SU-DHL-6 (cell line): ENCODE measurements at regions not wholly inside any gene's neighbourhood (a gene's known extent, or its start where the extent isn't known, plus 50 kb on each side); places are given as distances from the start of the nearest gene placed in this dataset.

Experiments used
- H2AFZ ChIP-seq: fragments of 200-600 bp; sonication (generic); 2 replicates; pipeline ENCODE4 v1.6.1; 2014; ENCODE audit warnings: low read depth, mild to moderate bottlenecking, moderate library complexity, mixed read lengths, antibody characterized with exemption, low read length; ENCODE audit not compliant: severe bottlenecking
- H3F3A ChIP-seq: fragments of 200-600 bp; shearing (Covaris generic); 2 replicates; pipeline ENCODE4 v1.6.0; 2016; ENCODE audit warnings: antibody characterized with exemption, mild to moderate bottlenecking; ENCODE audit not compliant: insufficient read depth
- H3K27ac ChIP-seq: fragments of 200-600 bp; sonication (generic); 2 replicates; pipeline ENCODE4 v1.5.1; 2016; ENCODE audit warnings: low read depth, mild to moderate bottlenecking, low read length, moderate library complexity, mixed read lengths
- H3K27me3 ChIP-seq: fragments of 200-600 bp; sonication (generic), shearing (Covaris generic); 2 replicates; pipeline ENCODE4 v1.6.0; 2014; ENCODE audit warnings: mild to moderate bottlenecking, low read length
- H3K36me3 ChIP-seq: fragments of 200-600 bp; sonication (generic); 2 replicates; pipeline ENCODE4 v1.6.1; 2014; ENCODE audit warnings: mild to moderate bottlenecking, low read length, mixed read lengths
- H3K4me2 ChIP-seq: fragments of 300-600, 200-600 bp; shearing (Covaris generic), sonication (generic); 2 replicates; pipeline ENCODE4 v1.6.0; 2014; ENCODE audit warnings: low read length, low read depth, mild to moderate bottlenecking; ENCODE audit not compliant: poor library complexity, severe bottlenecking
- H3K4me3 ChIP-seq: fragments of 200-600 bp; sonication (generic); 2 replicates; pipeline ENCODE4 v1.5.1; 2014; ENCODE audit warnings: antibody characterized with exemption, low read length, mild to moderate bottlenecking, mixed read lengths; ENCODE audit not compliant: insufficient read depth, poor library complexity, severe bottlenecking
- H3K79me2 ChIP-seq: fragments of 200-600 bp; sonication (generic); 2 replicates; pipeline ENCODE4 v1.6.1; 2014; ENCODE audit warnings: mild to moderate bottlenecking, low read length, moderate library complexity; ENCODE audit not compliant: insufficient read depth
- H3K9ac ChIP-seq: fragments of 200-600 bp; sonication (generic); 2 replicates; pipeline ENCODE4 v1.7.0; 2014; ENCODE audit warnings: mild to moderate bottlenecking, low read length
- H3K9me2 ChIP-seq: fragments of 200-600 bp; sonication (generic); replicated peaks from 2 replicates; pipeline ENCODE4 v1.6.1; 2014; ENCODE audit warnings: low read length; ENCODE audit not compliant: insufficient read depth
- H3K9me3 ChIP-seq: fragments of 200-600 bp; sonication (generic); 2 replicates; pipeline ENCODE4 v1.6.1; 2014; ENCODE audit warnings: low read length, mixed read lengths; ENCODE audit not compliant: insufficient read depth
- H4K20me1 ChIP-seq: fragments of 200-600 bp; sonication (generic); 2 replicates; pipeline ENCODE4 v1.6.1; 2014; ENCODE audit warnings: low read depth, mild to moderate bottlenecking, antibody characterized with exemption, low read length, moderate library complexity, mixed read lengths
- EZH2phosphoT487 ChIP-seq: fragments of 200-600 bp; sonication (generic), shearing (Covaris generic); conservative IDR thresholded peaks from 2 replicates; pipeline ENCODE4 v1.6.1; 2018; ENCODE audit warnings: mild to moderate bottlenecking, antibody characterized with exemption, low read length, moderate library complexity, mixed read lengths
- TF ChIP-seq, protein P1 (sequence below): fragments of 200-600 bp; sonication (generic); IDR thresholded peaks from one replicate; pipeline ENCODE4 v1.5.1; 2017; ENCODE audit warnings: antibody characterized with exemption, mild to moderate bottlenecking, low read length, moderate library complexity; ENCODE audit not compliant: insufficient read depth, poor library complexity, severe bottlenecking

DNA sequence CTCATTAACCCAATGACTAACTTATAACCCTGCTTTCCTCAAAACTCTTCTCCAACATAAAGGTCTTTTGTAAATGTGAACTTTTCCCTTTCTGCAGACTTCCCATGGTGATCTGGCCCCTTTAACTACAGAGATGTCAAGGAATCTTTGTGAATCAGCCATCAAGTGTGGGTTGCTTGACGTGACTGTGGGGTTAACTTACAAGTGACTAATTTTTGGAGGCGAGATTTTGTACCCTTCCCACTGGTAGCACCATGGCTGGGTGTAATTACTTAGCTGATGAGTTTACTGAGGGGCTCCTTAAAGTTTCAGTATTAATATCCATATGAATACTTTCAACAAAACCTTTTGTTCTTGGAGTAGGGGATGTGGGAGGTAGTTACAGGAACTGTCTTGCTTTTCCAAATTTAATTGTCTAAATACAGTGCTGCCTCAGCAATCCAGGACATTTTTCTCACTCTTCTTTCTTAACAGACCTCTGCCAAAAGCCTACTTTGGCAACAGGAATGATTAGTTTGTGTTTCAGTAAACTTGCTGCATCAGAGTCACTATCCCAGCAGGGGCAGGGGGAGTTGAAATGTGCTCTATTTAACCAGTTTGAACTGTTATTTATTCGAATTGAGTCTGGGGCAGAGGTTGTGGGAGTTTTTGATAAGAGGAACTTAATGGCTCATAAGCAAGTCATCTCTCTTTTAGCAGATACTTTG, 217.3 kb upstream of the FGGY start:
- Histone ChIP-seq H3K9me3 (no peaks in the 10 kb centered on the region), H3K27me3 (no peaks in the 10 kb centered on the region), H3K79me2 (no peaks in the 10 kb centered on the region), H3F3A (no peaks in the 10 kb centered on the region), H2AFZ (no peak overlapping the region), H4K20me1 (no peaks in the 10 kb centered on the region), H3K27ac (no peak overlapping the region), H3K36me3 (no peaks in the 10 kb centered on the region), H3K4me3 (no peak overlapping the region), H3K9ac (no peak overlapping the region), H3K4me2 (no peak overlapping the region), H3K9me2 (no peaks in the 10 kb centered on the region)
- TF ChIP-seq, protein P1, sequence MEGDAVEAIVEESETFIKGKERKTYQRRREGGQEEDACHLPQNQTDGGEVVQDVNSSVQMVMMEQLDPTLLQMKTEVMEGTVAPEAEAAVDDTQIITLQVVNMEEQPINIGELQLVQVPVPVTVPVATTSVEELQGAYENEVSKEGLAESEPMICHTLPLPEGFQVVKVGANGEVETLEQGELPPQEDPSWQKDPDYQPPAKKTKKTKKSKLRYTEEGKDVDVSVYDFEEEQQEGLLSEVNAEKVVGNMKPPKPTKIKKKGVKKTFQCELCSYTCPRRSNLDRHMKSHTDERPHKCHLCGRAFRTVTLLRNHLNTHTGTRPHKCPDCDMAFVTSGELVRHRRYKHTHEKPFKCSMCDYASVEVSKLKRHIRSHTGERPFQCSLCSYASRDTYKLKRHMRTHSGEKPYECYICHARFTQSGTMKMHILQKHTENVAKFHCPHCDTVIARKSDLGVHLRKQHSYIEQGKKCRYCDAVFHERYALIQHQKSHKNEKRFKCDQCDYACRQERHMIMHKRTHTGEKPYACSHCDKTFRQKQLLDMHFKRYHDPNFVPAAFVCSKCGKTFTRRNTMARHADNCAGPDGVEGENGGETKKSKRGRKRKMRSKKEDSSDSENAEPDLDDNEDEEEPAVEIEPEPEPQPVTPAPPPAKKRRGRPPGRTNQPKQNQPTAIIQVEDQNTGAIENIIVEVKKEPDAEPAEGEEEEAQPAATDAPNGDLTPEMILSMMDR: no peak
- TF ChIP-seq EZH2phosphoT487: no peak

DNA sequence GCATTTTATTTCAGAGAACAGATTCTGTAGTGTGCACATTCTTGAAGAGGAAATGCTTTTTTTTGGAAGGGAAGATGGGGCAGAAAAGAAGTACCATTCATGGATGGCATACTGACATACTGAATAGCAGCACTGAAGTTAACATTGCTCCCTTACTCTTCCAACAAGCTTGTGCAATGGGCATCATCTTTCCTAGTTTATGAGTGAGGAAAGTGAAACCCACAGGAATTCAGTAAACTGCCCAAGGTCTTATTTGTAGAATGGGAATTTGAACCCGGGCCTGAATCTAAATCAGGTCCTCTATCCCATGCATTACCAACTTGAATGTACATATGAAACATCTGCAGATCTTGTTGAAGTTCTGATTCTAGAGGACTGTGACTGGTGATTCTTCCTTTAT, 215.7 kb upstream of the FGGY start:
- Histone ChIP-seq H3K79me2 (no peaks in the 10 kb centered on the region), H3K4me2 (no peak overlapping the region)
- TF ChIP-seq, protein P1: no peak
- no peak for TF ChIP-seq EZH2phosphoT487

DNA sequence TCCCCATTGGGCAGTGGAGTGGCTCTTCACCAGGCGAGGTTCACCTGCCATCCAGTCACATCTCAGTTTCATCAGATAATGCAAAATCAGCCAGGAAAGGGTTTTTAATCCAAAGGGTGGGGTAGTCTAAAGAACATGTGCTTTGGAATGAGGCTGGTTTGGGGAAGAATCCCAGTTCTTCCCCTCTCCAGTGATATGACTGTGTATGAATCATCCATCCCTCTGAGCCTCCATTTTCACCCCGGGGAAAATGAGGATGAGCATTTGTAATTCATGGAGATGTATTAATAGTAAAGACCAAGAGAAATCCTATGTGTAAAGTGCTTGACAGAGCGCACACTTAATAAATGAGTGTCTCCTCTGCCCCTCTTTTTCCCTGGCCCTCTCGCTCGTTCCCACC, 215.1 kb upstream of the FGGY start:
- no peaks in the 10 kb centered on the region for H3K27me3 ChIP-seq
- H3K9ac ChIP-seq: no peak overlapping the region
- no peaks in the 10 kb centered on the region for H3K9me2 ChIP-seq
- H3K4me3 ChIP-seq: no peak overlapping the region
- TF ChIP-seq, protein P1: no peak
- no peak for TF ChIP-seq EZH2phosphoT487
- H3K27ac ChIP-seq: no peak overlapping the region
- no peaks in the 10 kb centered on the region for H3K9me3 ChIP-seq
- H3F3A ChIP-seq: no peaks in the 10 kb centered on the region
- no peak overlapping the region for H2AFZ ChIP-seq
- no peaks in the 10 kb centered on the region for H3K79me2 ChIP-seq
- H4K20me1 ChIP-seq: no peaks in the 10 kb centered on the region
- no peak overlapping the region for H3K4me2 ChIP-seq
- no peaks in the 10 kb centered on the region for H3K36me3 ChIP-seq

More for the DNA sequence above, 215.7 kb upstream of the FGGY start:
- Histone ChIP-seq H3K36me3 (no peaks in the 10 kb centered on the region), H3K4me3 (no peak overlapping the region), H2AFZ (no peak overlapping the region), H3K27ac (no peak overlapping the region), H3K9me3 (no peaks in the 10 kb centered on the region), H3F3A (no peaks in the 10 kb centered on the region), H3K9me2 (no peaks in the 10 kb centered on the region), H4K20me1 (no peaks in the 10 kb centered on the region), H3K27me3 (no peaks in the 10 kb centered on the region), H3K9ac (no peak overlapping the region)
